Right atrium auricular region (tissue), 2 donors: ENCODE measurements at regions not wholly inside any gene's neighbourhood (a gene's known extent, or its start where the extent isn't known, plus 50 kb on each side); places are given as distances from the start of the nearest gene placed in this dataset.
"Not testable (repeated sequence)": the region's sequence is repeated elsewhere in the genome, so short reads cannot be mapped to it uniquely, and the experiment has no call there.

ENCODE experiments used
- DNase-seq: peaks from one replicate; pipeline ENCODE4 v3.0.0-alpha.2; 2019; ENCODE audit warnings: low spot score
- H3K27ac ChIP-seq, 2 donors: fragments of 200-600 bp; sonication (generic); 1 replicate in 1 of 2; 2 replicates in 1 of 2; pipeline ENCODE4 v1.5.1; 2016 to 2019
- H3K27me3 ChIP-seq, 2 donors: fragments of 200-600 bp; sonication (generic); one replicate each; pipeline versions ENCODE4 v1.5.1 to v1.6.0; 2017 to 2019
- H3K36me3 ChIP-seq: fragments of 200-600 bp; sonication (generic); one replicate; pipeline ENCODE4 v1.5.1; 2016
- H3K4me1 ChIP-seq, 2 donors: fragments of 200-600 bp; sonication (generic); one replicate each; pipeline versions ENCODE4 v1.5.1 to v1.6.0; 2017 to 2019
- H3K4me3 ChIP-seq, 2 donors: fragments of 200-600 bp; sonication (generic); 1 replicate in 1 of 2; 2 replicates in 1 of 2; pipeline ENCODE4 v1.5.1; 2017 to 2019; ENCODE audit warnings: mild to moderate bottlenecking in 1 of 2, moderate library complexity in 1 of 2
- H3K9me3 ChIP-seq, 2 donors: fragments of 200-600 bp; sonication (generic); one replicate each; pipeline ENCODE4 v1.5.1; 2019
- CTCF ChIP-seq, 2 donors: fragments of 200-600 bp; sonication (generic); IDR thresholded peaks; one replicate each; pipeline ENCODE4 v1.5.1; 2019; ENCODE audit warnings: antibody characterized with exemption in 2 of 2

DNA sequence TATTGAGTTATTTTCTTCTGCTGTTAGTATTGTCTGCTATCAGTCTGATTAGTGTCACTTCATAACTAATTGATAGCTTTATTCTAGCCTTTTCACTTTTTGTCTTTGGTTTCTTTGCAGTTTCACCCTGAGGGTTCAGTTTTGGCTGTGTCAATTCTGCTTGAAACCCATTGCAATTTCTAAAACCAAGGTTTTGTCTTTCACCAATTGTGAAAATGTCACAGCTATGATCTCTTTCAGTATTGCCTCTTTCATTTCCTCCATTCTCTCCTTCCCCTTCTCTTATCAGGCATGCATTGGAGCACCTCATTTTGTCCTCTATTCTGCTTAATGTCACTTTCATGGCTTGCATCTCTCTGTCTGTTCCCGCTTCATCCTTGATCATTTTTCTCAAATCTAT lies 248.1 kb downstream of the YTHDC2 start:
- Histone ChIP-seq H3K27ac (no peak overlapping the region), H3K9me3 (peaks cover 0 to 6% of the 10 kb centered on the region in 2 donors), H3K36me3 (no peaks in the 10 kb centered on the region), H3K27me3 (no peaks in the 10 kb centered on the region), H3K4me1 (no peaks in the 10 kb centered on the region), H3K4me3 (no peak overlapping the region)
- DNase-seq, result no peak
- no peak for TF ChIP-seq CTCF (IDR thresholded peaks at IDR 0.05)

GRCh38 chr5:113764382-113764781 lies 250.9 kb downstream of the YTHDC2 start:
- TF ChIP-seq CTCF (IDR thresholded peaks at IDR 0.05), result no peak
- no peaks in the 10 kb centered on the region for H3K27me3 ChIP-seq
- H3K27ac ChIP-seq, result no peak overlapping the region
- no peaks in the 10 kb centered on the region for H3K4me1 ChIP-seq
- no peak for DNase-seq
- H3K4me3 ChIP-seq, result no peak overlapping the region
- H3K9me3 ChIP-seq, result peaks cover 0 to 17% of the 10 kb centered on the region in 2 donors
- H3K36me3 ChIP-seq, result no peaks in the 10 kb centered on the region

DNA sequence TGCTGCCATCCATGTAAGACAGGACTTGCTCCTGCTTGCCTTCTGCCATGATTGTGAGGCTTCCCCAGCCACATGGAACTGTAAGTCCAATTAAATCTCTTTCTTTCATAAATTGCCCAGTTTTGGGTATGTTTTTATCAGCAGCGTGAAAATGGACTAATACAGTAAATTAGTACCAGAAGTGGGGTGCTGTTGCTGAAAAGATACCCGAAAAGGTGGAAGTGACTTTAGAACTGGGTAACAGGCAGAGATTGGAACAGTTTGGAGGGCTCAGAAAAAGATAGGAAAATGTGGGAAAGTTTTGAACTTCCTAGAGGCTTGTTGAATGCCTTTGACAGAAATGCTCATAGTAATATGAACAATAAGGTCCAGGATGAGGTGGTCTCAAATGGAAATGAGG lies 253.3 kb downstream of the YTHDC2 start:
- H3K27ac ChIP-seq, H3K27me3 ChIP-seq, DNase-seq, H3K36me3 ChIP-seq, H3K4me3 ChIP-seq, H3K4me1 ChIP-seq: not testable (repeated sequence)
- H3K9me3 ChIP-seq, result peaks cover 0 to 17% of the 10 kb centered on the region in 2 donors

- no peak for TF ChIP-seq CTCF (IDR thresholded peaks at IDR 0.05)
- Histone ChIP-seq H3K27me3 (no peaks in the 10 kb centered on the region), H3K36me3 (no peaks in the 10 kb centered on the region), H3K9me3 (peaks cover 0 to 17% of the 10 kb centered on the region in 2 donors), H3K27ac (no peak overlapping the region), H3K4me3 (no peak overlapping the region), H3K4me1 (no peaks in the 10 kb centered on the region)
- no peak for DNase-seq
These were observed 257.2 kb downstream of the YTHDC2 start for GRCh38 chr5:113770648-113771047.

- Histone ChIP-seq H3K27me3 (no peaks in the 10 kb centered on the region), H3K27ac (no peak overlapping the region), H3K4me1 (no peaks in the 10 kb centered on the region), H3K36me3 (no peaks in the 10 kb centered on the region), H3K9me3 (peaks cover 0 to 12% of the 10 kb centered on the region in 2 donors), H3K4me3 (no peak overlapping the region)
- TF ChIP-seq CTCF (IDR thresholded peaks at IDR 0.05), result no peak
- no peak for DNase-seq
These were observed 258.0 kb downstream of the YTHDC2 start for GRCh38 chr5:113771483-113771882.

DNA sequence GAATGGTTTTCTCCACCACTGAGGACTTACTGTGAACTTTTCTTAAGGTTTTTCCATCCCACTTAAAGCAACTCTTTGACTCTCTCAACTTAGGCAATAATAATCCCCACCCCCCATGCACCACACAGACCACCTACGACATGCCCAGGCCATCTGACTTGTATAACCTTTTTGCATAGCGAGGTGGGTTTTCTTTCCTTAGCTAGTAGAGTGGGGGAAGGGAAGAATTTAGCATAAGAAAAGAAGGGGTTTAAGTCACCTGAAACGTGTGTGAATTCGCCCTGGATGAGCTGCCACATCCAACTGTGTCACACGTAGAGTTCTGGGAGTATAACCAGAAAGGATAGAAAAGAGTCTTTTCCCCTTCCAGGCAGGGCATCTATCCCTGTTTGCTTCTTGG lies 262.7 kb downstream of the YTHDC2 start:
- Histone ChIP-seq H3K27ac (no peak overlapping the region), H3K27me3 (no peaks in the 10 kb centered on the region), H3K4me1 (no peaks in the 10 kb centered on the region), H3K36me3 (no peaks in the 10 kb centered on the region), H3K9me3 (no peaks in the 10 kb centered on the region), H3K4me3 (no peak overlapping the region)
- no peak for TF ChIP-seq CTCF (IDR thresholded peaks at IDR 0.05)
- DNase-seq, result no peak
